Upper lobe of left lung (tissue), 6 donors: ENCODE measurements at regions not wholly inside any gene's neighbourhood (a gene's known extent, or its start where the extent isn't known, plus 50 kb on each side); places are given as distances from the start of the nearest gene placed in this dataset.
A peak's percentile ranks its signal among the peaks of the same experiment; 100 is the strongest.
"Not testable (repeated sequence)": the region's sequence is repeated elsewhere in the genome, so short reads cannot be mapped to it uniquely, and the experiment has no call there.

ENCODE experiments used
- ATAC-seq, 2 donors: fragments of 200-7000 bp; cut with Tn5 transposase; one replicate each; pipeline ENCODE4 v1.9.1; 2022; ENCODE audit warnings: mild to moderate bottlenecking in 2 of 2, moderate library complexity in 2 of 2; ENCODE audit not compliant: low FRiP score in 2 of 2
- DNase-seq, 2 donors: peaks; one replicate each; pipeline ENCODE4 v3.0.0-alpha.2; 2019 to 2020
- H3K27ac ChIP-seq, 4 donors: fragments of 200-600 bp; sonication (generic); one replicate each; pipeline ENCODE4 v1.5.1; 2016 to 2019
- H3K27me3 ChIP-seq, 4 donors: fragments of 200-600 bp; sonication (generic); one replicate each; pipeline ENCODE4 v1.5.1; 2017 to 2019
- H3K36me3 ChIP-seq, 4 donors: fragments of 200-600 bp; sonication (generic); one replicate each; pipeline ENCODE4 v1.5.1; 2016 to 2019
- H3K4me1 ChIP-seq, 4 donors: fragments of 200-600 bp; sonication (generic); one replicate each; pipeline ENCODE4 v1.5.1; 2018 to 2019
- H3K4me3 ChIP-seq, 4 donors: fragments of 200-600 bp; sonication (generic); one replicate each; pipeline ENCODE4 v1.5.1; 2017 to 2019; ENCODE audit warnings: mild to moderate bottlenecking in 2 of 4, moderate library complexity in 1 of 4
- H3K9me3 ChIP-seq, 4 donors: fragments of 200-600 bp; sonication (generic); one replicate each; pipeline ENCODE4 v1.5.1; 2018 to 2019
- CTCF ChIP-seq, 6 experiments: fragments of 450-650 bp in 4 of 6; fragments of 200-600 bp in 2 of 6; sonication (generic) in 2 of 6; IDR thresholded peaks; one replicate each; pipeline ENCODE4 v1.5.1; 2016 to 2019; ENCODE audit warnings: antibody characterized with exemption in 6 of 6
- EP300 ChIP-seq, 4 donors: sonication (generic); formaldehyde crosslinking; IDR thresholded peaks; one replicate each; pipeline ENCODE4 v1.5.1; 2017; ENCODE audit warnings: antibody characterized with exemption in 4 of 4, control low read depth in 2 of 4
- POLR2A ChIP-seq, 4 donors: fragments of 450-650 bp; IDR thresholded peaks; one replicate each; pipeline ENCODE4 v1.5.1; 2016 to 2017; ENCODE audit warnings: antibody characterized with exemption in 4 of 4, mild to moderate bottlenecking in 2 of 4
- POLR2AphosphoS5 ChIP-seq, 2 donors: sonication (generic); formaldehyde crosslinking; IDR thresholded peaks; one replicate each; pipeline ENCODE4 v1.5.1; 2017; ENCODE audit warnings: antibody characterized with exemption in 2 of 2
- WGBS, 2 donors: methylation state at CpG; one replicate each; pipeline ENCODE4 v1.1.5; 2017 to 2018; 5-methylcytosine and 5-hydroxymethylcytosine counted together
- donor health status: DM: no; HTN: no; CAD: no; lungs with moderate emphysema.
- donor health status: DM: no; HTN: yes; CAD: no; lungs with severe emphysema.

GRCh38 chr11:56845121-56845732 is 96.7 kb upstream of the OR9G4 start:
- Histone ChIP-seq H3K36me3 (no peaks in the 10 kb centered on the region), H3K4me3 (no peak overlapping the region), H3K27me3 (no peaks in the 10 kb centered on the region), H3K27ac (no peak overlapping the region), H3K9me3 (no peaks in the 10 kb centered on the region), H3K4me1 (peaks cover 0 to 15% (median 7%) of the 10 kb centered on the region in 4 donors)
- peak in 1 of 2 donors; percentile 72 for DNase-seq
- WGBS, 2 donors: 94 to 100% methylated on average over 1 to 16 of the region's 20 CpGs
- TF ChIP-seq EP300 (IDR thresholded peaks at IDR 0.05): no peak
- TF ChIP-seq POLR2A (IDR thresholded peaks at IDR 0.05): no peak
- TF ChIP-seq CTCF (IDR thresholded peaks at IDR 0.05): no peak
- no peak for TF ChIP-seq POLR2AphosphoS5 (IDR thresholded peaks at IDR 0.05)
- no peak for ATAC-seq

- DNase-seq (no peak), ATAC-seq (no peak)
- no peak overlapping the region for H3K4me3 ChIP-seq
- H3K4me1 ChIP-seq: peaks cover 0 to 15% (median 7%) of the 10 kb centered on the region in 4 donors
- TF ChIP-seq CTCF (IDR thresholded peaks at IDR 0.05) (no peak), POLR2AphosphoS5 (IDR thresholded peaks at IDR 0.05) (no peak), EP300 (IDR thresholded peaks at IDR 0.05) (no peak)
- H3K27me3 ChIP-seq: no peaks in the 10 kb centered on the region
- H3K9me3 ChIP-seq: no peaks in the 10 kb centered on the region
- H3K27ac ChIP-seq: no peak overlapping the region
- 57 to 63% methylated on average over 2 of the region's 2 CpGs for WGBS, 2 donors
- no peaks in the 10 kb centered on the region for H3K36me3 ChIP-seq
These were observed 95.3 kb upstream of the OR9G4 start for GRCh38 chr11:56843816-56844215.

GRCh38 chr11:56842814-56843794 is 94.6 kb upstream of the OR9G4 start:
- DNase-seq (no peak), ATAC-seq (no peak)
- no peak overlapping the region for H3K4me3 ChIP-seq
- H3K27ac ChIP-seq: no peak overlapping the region
- H3K27me3 ChIP-seq: no peaks in the 10 kb centered on the region
- H3K36me3 ChIP-seq: no peaks in the 10 kb centered on the region
- 56 to 70% methylated on average over 5 of the region's 5 CpGs for WGBS, 2 donors
- H3K9me3 ChIP-seq: no peaks in the 10 kb centered on the region
- peaks cover 0 to 15% (median 7%) of the 10 kb centered on the region in 4 donors for H3K4me1 ChIP-seq
- TF ChIP-seq EP300 (IDR thresholded peaks at IDR 0.05): no peak
- no peak for TF ChIP-seq POLR2A (IDR thresholded peaks at IDR 0.05)
- TF ChIP-seq CTCF (IDR thresholded peaks at IDR 0.05): no peak
- TF ChIP-seq POLR2AphosphoS5 (IDR thresholded peaks at IDR 0.05): no peak

- no peaks in the 10 kb centered on the region for H3K27me3 ChIP-seq
- TF ChIP-seq CTCF (IDR thresholded peaks at IDR 0.05): peak; percentile 46 to 81 (median 61)
- TF ChIP-seq EP300 (IDR thresholded peaks at IDR 0.05): no peak
- no peak for TF ChIP-seq POLR2A (IDR thresholded peaks at IDR 0.05)
- no peak for TF ChIP-seq POLR2AphosphoS5 (IDR thresholded peaks at IDR 0.05)
- H3K9me3 ChIP-seq: no peaks in the 10 kb centered on the region
- no peak overlapping the region for H3K4me3 ChIP-seq
- H3K36me3 ChIP-seq: no peaks in the 10 kb centered on the region
- peak in 1 of 2 donors; percentile 28 for DNase-seq
- no peak overlapping the region for H3K27ac ChIP-seq
- WGBS, 2 donors: 18 to 21% methylated on average over 8 of the region's 8 CpGs
- peaks cover 0 to 15% (median 7%) of the 10 kb centered on the region in 4 donors for H3K4me1 ChIP-seq
- peak in 1 of 2 donors; percentile 78 for ATAC-seq
These were observed 92.8 kb upstream of the OR9G4 start for GRCh38 chr11:56841210-56841810.

- H3K27me3 ChIP-seq, H3K4me1 ChIP-seq, DNase-seq, H3K4me3 ChIP-seq, ATAC-seq, H3K27ac ChIP-seq, H3K36me3 ChIP-seq: not testable (repeated sequence)
- WGBS, 2 donors: 65 to 71% methylated on average over 5 of the region's 5 CpGs
- H3K9me3 ChIP-seq: peaks cover 0 to 10% (median 3%) of the 10 kb centered on the region in 4 donors
These were observed 78.9 kb upstream of the OR9G4 start for GRCh38 chr11:56827357-56827756.
